ENCODE measurements at regions not wholly inside any gene's neighbourhood (a gene's known extent, or its start where the extent isn't known, plus 50 kb on each side); places are given as distances from the start of the nearest gene placed in this dataset.

DNA sequence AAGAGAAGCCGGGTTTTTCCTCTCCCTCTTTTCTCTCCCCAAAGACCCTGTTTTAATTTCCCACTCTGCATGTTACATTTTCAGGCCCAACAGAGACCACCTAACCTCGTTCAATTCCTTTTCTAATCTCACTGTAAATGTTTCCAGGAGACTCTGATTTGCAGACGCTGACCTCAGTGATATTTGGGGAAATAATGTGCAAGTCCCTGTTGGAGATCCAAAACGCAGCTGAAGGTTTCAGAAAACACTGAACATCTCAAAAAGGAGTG, 386.6 kb downstream of the NPIPA8 start:
- Histone ChIP-seq H3K36me3 (no peaks in the 10 kb centered on the region), H3K4me1 (peaks cover 0 to 9% (median 1%) of the 10 kb centered on the region in 4 donors), H3K27ac (replicated peaks in 1 of 4) (no peak overlapping the region), H3K4me3 (no peak overlapping the region), H3K27me3 (no peaks in the 10 kb centered on the region), H3K9me3 (no peaks in the 10 kb centered on the region)
- TF ChIP-seq POLR2AphosphoS5 (IDR thresholded peaks at IDR 0.05), result no peak
- no peak for TF ChIP-seq POLR2A (IDR thresholded peaks at IDR 0.05; ENCODE audit: low read depth)
- no peak for TF ChIP-seq EP300 (IDR thresholded peaks at IDR 0.05)
- 53% methylated on average over 4 of the region's 4 CpGs for WGBS
- no peak for DNase-seq (ENCODE audit: extremely low spot score)
- intact Hi-C loops (cut with DNase I), result no loop called here

DNA sequence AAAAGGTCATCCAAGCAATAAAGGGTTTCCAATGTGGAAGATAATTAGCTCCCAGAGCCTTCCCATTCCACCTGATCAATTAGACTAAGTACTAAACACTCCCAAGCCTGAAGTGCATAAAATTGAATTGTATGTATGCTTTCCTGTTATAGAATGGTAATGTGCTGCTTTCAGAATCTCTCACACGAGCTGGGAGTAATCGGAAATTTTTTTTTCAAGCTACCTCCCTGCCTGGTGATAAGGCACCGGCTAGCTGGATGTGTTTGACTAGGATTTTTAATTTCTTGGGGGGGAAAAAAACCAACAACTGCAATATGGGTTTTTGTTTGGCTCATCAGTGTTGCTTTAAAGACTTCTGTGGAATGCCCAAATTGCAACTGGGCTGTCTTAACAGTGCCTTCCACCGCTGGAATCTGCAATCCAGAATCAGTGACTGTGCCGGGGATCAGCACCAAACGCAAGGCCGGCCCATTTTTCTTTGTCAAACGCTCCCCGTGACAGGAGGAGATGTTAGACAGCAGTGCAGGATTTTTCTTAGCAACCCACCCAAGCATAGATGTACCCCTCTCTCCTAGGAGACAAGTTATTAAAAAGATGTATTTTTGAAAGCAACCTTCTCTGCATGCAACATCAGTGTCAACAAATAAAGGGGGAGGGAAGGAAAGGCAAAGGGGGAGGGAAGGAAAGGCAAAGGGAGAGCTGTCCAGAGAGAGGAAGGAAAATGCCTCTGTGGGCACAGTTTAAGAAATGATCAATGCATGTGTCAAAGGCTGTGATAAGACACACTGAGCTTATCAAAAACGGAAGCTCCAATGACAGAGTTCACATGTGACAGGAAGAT, 387.2 kb downstream of the NPIPA8 start:
- Histone ChIP-seq H3K27ac (replicated peaks in 1 of 4) (no peak overlapping the region), H3K27me3 (no peaks in the 10 kb centered on the region), H3K4me3 (no peak overlapping the region), H3K36me3 (no peaks in the 10 kb centered on the region), H3K9me3 (no peaks in the 10 kb centered on the region), H3K4me1 (peaks cover 0 to 9% (median 1%) of the 10 kb centered on the region in 4 donors)
- WGBS, result 47% methylated on average over 10 of the region's 10 CpGs
- intact Hi-C loops (cut with DNase I), result no loop called here
- DNase-seq (ENCODE audit: extremely low spot score), result no peak
- TF ChIP-seq EP300 (IDR thresholded peaks at IDR 0.05), result no peak
- TF ChIP-seq, protein P1, sequence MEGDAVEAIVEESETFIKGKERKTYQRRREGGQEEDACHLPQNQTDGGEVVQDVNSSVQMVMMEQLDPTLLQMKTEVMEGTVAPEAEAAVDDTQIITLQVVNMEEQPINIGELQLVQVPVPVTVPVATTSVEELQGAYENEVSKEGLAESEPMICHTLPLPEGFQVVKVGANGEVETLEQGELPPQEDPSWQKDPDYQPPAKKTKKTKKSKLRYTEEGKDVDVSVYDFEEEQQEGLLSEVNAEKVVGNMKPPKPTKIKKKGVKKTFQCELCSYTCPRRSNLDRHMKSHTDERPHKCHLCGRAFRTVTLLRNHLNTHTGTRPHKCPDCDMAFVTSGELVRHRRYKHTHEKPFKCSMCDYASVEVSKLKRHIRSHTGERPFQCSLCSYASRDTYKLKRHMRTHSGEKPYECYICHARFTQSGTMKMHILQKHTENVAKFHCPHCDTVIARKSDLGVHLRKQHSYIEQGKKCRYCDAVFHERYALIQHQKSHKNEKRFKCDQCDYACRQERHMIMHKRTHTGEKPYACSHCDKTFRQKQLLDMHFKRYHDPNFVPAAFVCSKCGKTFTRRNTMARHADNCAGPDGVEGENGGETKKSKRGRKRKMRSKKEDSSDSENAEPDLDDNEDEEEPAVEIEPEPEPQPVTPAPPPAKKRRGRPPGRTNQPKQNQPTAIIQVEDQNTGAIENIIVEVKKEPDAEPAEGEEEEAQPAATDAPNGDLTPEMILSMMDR (IDR thresholded peaks at IDR 0.05), result no peak
- TF ChIP-seq POLR2A (IDR thresholded peaks at IDR 0.05; ENCODE audit: low read depth), result no peak
- no peak for TF ChIP-seq POLR2AphosphoS5 (IDR thresholded peaks at IDR 0.05)

DNA sequence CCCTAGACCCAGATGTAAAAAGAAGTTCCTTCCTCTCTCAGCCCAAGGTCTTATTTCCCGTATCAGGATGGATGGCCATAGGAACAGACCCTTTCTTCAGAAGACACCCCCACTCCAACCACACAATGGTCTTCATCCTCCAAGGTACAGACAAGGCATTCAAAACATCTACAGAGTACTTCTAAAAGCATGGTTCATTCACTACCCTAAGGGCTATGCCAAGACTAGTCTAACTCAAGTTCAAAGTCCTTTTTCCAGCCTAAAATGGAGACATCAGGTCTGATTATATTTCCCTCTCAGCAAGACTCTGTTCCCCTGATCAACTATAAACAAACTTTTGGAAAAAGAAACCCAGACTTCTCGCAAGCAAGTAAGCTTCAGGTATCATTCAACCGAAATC, 388.9 kb downstream of the NPIPA8 start:
- intact Hi-C loops (cut with DNase I), result no loop called here
- WGBS, result 92% methylated on average over 3 of the region's 3 CpGs
- Histone ChIP-seq H3K4me1 (peaks cover 0 to 9% (median 1%) of the 10 kb centered on the region in 4 donors), H3K27ac (replicated peaks in 1 of 4) (no peak overlapping the region), H3K9me3 (no peaks in the 10 kb centered on the region), H3K36me3 (no peaks in the 10 kb centered on the region), H3K4me3 (no peak overlapping the region), H3K27me3 (no peaks in the 10 kb centered on the region)
- no peak for TF ChIP-seq EP300 (IDR thresholded peaks at IDR 0.05)
- TF ChIP-seq, protein P1 (IDR thresholded peaks at IDR 0.05), result no peak
- TF ChIP-seq POLR2A (IDR thresholded peaks at IDR 0.05; ENCODE audit: low read depth), result no peak
- no peak for TF ChIP-seq POLR2AphosphoS5 (IDR thresholded peaks at IDR 0.05)
- no peak for DNase-seq (ENCODE audit: extremely low spot score)

DNA sequence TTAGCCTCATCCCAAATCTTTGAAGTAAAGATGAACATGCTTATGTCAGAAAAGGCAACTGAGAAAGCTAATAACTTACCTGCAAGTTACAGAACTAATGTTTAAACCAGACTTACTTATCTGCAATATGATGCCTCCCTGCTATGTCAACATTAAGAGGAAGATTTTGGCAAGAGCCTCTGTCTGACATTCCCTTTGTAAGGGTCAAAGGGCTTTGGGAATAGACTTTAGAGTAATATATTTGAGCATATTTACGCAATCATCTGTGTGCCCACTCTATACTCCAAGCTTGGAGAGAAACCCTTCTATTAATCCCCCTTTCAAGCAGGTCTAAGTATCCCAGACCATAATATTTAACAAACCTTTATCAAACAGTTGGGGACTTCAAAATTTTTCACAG, 389.4 kb downstream of the NPIPA8 start:
- WGBS, result 94% methylated on average over 1 of the region's 1 CpG

DNA sequence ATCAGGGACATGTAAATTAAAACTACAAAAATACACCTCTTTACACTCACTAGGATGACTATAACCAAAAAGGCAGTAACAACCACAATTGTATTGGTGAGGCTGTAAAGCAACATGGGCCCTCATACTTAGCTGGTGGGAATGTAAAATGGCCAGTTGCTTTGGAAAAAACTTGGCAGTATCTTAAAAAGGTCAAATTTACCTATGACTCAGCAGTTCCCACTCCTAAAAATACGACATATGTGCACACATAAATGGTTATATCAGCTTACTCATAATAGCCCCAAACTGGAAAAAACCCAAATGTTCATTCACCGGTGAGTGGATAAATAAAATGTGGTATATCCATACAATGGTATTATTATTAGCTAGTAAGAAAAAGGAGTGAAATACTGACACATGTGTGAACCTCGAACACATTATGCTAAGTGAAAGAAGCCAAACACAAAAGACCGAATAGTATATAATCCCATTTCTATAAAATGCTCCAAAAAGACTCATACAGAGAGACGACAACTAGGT, 391.4 kb downstream of the NPIPA8 start:
- Histone ChIP-seq H3K27ac (replicated peaks in 1 of 4) (no peak overlapping the region), H3K27me3 (no peaks in the 10 kb centered on the region), H3K9me3 (no peaks in the 10 kb centered on the region), H3K36me3 (no peaks in the 10 kb centered on the region), H3K4me3 (no peak overlapping the region), H3K4me1 (no peaks in the 10 kb centered on the region)
- peak; percentile 3 for DNase-seq (ENCODE audit: extremely low spot score)
- no peak for TF ChIP-seq POLR2AphosphoS5 (IDR thresholded peaks at IDR 0.05)
- no peak for TF ChIP-seq EP300 (IDR thresholded peaks at IDR 0.05)
- no peak for TF ChIP-seq POLR2A (IDR thresholded peaks at IDR 0.05; ENCODE audit: low read depth)
- TF ChIP-seq, protein P1 (IDR thresholded peaks at IDR 0.05), result no peak
- intact Hi-C loops (cut with DNase I), result no loop called here
- WGBS, result 85% methylated on average over 5 of the region's 5 CpGs

More for the DNA sequence above, 389.4 kb downstream of the NPIPA8 start:
- intact Hi-C loops (cut with DNase I), result no loop called here
- TF ChIP-seq POLR2AphosphoS5 (IDR thresholded peaks at IDR 0.05), result no peak
- H3K27me3 ChIP-seq, result no peaks in the 10 kb centered on the region
- H3K4me1 ChIP-seq, result peaks cover 0 to 9% (median 1%) of the 10 kb centered on the region in 4 donors
- H3K36me3 ChIP-seq, result no peaks in the 10 kb centered on the region
- H3K27ac ChIP-seq (replicated peaks in 1 of 4), result no peak overlapping the region
- DNase-seq (ENCODE audit: extremely low spot score), result no peak
- no peak overlapping the region for H3K4me3 ChIP-seq
- H3K9me3 ChIP-seq, result no peaks in the 10 kb centered on the region
